Inflammatory macrophage treated with lipopolysaccharide for 4 hours (primary cell): ENCODE measurements at regions not wholly inside any gene's neighbourhood (a gene's known extent, or its start where the extent isn't known, plus 50 kb on each side); places are given as distances from the start of the nearest gene placed in this dataset.
"Not testable (repeated sequence)": the region's sequence is repeated elsewhere in the genome, so short reads cannot be mapped to it uniquely, and the experiment has no call there.

Source experiments
- DNase-seq: peaks from one replicate; pipeline ENCODE4 v3.0.0-alpha.2; 2020

DNA sequence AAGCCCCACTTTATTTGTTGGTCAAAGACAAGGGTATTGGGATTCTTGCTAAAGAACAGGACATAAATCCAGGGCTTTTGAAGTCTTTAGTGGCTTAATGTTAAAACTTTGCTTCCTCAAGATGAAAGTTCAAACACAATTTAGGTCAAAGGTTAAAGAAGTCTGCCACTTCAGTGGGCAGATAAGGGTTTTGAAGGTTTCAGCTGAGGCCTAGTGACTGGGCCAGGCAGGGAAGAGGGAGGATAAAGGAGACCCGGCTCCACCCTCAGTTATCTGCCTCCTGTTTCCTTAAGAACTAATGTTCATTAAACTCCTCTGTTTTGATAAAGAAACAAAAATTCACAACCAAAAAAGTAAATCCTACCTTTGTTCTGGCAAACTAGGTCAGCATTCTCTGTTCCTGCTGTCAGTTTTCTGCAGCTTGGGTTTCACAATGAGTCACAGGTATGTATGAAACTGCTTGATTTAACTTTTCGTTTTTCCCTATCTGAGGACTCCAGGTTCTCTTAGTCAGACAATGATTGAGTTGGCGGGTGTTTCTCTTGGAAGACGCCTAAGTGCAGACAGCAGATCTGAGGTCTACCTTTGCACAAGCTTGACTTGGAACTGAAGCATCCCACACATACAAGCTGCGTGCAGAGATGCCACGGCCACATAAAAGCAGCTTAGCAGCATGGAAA is 208.3 kb downstream of the EXOC5 start:
- DNase-seq, result no peak

DNA sequence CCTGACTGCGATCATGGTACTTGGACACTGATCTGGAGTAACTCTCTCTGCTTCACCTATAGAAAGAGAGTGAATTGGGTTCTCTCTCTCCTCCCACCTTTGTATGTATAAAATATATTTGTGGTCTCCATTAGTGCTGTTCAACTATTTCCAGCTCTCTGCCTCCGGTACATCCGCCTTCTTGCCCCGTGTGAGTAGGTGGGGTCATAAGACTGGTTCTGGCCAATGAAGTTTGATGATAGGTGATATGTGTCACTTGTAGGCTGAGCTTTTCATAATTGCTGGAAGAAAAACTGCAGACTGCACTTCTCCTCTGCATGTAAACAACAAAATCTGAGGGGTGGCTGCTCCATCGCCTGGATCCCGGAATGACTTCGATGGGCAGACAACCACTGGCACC is 210.4 kb downstream of the EXOC5 start:
- DNase-seq, result no peak

DNA sequence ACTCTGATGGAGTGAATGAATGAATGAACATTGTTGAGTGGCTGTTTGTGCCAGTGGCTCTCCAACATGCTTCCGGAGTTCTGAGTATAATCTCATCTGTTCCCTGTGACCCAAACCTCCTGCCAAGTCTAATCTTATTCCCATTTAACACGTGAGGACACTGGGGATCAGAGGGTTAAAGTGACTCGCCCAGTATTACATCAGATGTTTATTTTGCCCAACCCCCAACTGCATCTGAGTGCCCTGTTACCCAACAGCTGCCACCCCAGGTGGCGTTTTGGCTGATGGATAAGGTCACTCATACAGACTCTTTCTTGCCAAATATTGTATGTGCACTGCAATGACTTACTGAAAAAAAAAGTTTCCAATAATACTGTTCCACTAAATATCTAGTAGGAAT is 210.9 kb downstream of the EXOC5 start:
- DNase-seq, result no peak

DNA sequence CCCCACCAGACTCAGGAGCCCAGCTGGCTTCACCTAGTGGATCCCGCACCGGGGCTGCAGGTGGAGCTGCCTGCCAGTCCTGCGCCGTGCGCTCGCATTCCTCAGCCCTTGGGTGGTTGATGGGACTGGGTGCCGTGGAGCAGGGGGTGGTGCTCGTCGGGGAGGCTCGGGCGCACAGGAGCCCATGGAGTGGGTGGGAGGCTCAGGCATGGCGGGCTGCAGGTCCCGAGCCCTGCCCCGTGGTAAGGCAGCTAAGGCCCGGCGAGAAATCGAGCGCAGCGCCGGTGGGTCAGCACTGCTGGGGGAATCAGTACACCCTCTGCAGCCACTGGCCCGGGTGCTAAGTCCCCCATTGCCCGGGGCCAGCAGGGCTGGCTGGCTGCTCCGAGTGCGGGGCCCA is 212.2 kb downstream of the EXOC5 start:
- DNase-seq, result not testable (repeated sequence)

DNA sequence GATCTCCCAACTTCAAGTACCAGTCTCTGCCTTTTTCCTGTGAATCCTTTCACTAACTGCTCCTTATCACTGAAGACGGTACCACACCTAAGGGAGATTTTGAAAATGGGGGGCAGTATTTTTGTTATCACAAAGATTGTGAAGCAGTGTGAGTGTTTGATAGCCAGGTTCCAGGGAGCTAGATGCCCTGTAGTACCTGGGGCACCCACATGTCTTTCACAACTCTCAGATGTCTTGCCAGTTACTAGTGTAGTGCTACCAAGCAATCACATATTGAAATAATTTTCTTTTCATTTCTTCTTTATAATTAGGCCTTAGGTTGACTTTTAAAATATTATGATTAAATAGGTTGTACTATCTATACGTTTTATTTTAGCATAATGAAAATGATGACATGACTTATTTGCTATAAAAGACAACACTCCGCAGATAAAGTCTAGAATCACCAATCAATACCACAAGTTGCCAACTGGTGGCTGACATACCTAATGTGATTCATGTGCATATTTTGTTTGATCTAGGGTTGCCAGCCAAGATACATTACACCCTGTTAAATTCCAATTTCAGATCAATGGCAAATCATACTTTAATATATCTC is 215.9 kb downstream of the EXOC5 start:
- no peak for DNase-seq

DNA sequence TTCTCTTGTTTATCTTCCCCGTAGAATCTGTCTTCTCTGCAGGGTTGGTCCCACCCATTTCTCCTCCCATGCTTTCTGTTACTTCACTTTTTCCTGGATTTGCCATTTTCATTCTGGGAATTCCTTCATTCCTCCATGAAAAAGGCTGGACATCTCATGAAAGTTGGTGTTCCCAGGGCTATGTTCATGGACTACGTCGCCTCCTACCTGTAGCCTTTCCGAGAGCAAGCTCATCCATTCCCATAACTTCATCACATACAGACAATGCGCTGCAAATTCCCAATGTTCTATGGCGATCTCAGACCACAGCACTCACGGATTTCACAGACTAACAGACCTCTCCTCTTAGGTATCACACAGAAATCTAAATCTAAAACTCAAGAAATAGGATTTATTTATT is 217.1 kb downstream of the EXOC5 start:
- DNase-seq, result no peak

DNA sequence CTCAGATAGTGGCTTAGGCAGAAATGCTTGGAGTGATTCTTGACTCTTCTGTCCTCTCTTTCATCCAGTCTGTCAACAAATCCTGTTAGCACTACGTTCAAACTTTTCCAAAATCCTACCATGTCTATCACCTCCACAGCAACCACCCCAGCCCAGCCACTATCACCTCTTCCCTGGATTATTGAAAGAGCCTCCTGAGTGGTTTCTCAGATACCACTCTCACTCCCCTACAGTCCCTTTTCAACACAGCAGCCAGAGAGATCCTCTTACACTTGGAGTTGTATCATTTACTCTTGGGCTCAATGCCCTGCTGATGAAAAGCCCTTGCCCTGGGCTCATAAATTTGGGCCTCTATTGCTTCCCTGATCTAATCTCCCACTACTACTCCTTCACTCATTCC is 218.9 kb downstream of the EXOC5 start:
- DNase-seq, result no peak

DNA sequence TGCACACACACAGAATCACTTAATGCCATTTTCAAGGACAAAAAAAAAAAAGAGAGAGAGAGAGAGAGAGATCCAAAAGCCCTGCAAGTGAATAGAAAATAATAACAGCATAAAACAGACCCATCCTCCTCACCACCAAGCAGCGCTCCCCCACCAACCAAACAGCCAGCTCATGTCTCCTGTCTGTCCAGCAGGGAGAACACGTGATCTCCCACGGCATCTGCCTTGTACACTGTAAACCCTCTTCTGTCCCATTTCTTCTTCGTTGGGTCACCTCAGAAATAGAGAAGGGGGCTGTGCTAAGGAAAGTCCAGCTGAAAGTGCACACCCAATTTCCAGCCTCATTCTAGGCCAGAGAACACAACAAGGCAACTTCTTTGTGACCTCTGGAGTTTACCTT is 222.5 kb downstream of the EXOC5 start:
- DNase-seq, result no peak

DNA sequence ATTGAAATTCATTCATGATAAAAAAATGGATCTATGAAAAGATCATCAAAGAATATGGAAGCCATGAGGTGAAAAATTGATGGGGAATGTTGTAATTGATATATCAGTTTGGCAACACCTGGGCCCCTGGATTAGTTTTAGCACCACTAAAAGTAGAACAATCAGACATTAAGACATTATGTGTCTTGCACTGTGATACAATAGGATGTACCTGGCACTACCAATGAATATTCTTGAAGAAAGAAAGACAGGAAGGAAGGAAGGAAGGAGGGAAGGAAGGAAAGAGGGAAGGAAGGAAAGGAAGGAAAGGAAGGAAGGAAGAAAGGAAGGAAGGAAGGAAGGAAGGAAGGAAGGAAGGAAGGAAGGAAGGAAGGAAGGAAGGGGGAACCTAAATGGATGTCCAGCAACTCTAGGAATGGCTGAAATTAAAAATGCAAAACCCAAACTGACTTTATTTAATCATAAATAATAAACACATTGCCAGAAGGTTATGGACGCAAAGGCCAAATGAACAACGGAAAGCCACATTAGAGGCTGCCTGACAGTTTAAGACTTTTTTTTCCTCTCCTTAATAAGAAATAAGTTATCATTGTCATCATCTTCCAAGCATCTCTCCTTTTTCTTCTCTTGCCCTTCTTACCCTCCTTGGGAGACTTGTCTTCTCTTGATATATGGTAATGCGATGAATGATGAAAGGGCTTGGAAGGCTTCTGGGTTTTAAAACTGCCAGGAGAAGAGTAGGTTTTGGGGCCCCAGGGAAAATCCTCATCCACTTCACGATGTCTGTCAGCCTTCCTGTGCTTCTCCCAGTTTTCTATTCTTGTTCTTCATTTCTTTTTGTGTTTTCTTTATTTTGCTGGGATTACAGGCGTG is 224.4 kb downstream of the EXOC5 start:
- not testable (repeated sequence) for DNase-seq

DNA sequence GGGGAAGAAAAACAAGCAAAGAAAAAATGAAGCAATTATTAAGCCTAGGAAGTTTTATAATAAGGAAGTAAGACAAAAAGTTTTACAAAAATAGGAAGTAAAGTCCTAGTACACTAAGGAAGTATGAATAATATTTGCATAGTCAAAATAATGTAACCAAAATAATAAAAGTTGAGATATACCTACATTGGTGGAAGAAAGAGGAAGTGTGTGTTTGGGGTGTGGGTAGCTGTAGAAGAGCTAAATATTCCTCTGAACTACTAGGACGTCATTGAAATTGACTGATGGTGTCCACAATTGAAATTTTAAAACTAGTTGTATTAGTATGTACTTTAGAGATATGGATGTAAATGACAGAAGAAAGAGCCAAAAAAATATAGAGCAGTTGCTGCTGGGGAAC is 228.4 kb upstream of the OTX2 start:
- DNase-seq, result peak; percentile 32

DNA sequence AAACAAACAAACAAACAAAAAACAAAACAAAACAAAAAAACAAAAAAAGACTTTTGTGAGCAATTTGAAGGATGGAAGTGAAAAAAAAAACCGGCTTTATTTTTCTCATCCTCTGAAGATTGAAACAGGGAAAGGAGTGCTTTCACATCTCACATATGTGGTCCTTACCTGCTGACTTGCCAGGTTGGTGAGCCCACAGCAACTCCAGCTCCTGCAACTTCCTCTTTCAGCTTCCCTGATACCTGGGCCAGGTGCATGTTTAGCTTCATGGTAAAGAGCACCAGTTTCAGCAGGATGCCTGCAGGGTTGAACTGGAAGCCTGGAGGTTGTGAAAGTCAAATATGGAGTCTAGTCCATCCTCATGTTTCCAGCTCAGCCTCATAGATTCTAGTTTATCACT is 221.2 kb upstream of the OTX2 start:
- DNase-seq, result no peak

DNA sequence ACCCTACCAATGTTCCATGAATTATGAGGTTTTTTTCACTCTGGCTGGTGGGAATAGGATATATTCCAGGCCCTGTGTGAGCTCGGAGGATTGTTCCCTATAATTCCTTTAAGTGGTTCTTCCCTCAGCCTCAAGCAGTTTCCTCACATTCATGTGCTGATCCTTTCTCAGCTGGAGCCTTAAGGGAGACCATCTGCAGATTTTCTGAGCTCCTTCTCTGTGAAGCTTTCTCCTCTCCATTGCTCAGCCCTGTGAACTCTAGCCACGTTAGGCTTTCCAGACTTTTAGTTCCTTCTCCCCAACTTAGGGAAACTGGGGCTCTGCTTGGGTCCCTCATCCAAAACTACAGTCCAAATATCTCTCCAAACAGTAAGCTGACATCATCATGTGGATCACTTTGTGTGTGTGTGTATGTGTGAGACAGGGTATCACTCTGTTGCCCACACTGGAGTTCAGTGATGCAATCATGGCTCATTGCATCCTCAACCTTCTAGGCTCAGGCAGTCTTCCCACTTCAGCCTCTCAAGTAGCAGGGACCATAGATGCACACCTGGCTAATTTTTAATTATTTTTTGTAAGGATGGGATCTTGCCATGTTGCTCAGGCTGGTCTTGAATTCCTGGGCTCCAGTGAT is 219.5 kb upstream of the OTX2 start:
- no peak for DNase-seq

DNA sequence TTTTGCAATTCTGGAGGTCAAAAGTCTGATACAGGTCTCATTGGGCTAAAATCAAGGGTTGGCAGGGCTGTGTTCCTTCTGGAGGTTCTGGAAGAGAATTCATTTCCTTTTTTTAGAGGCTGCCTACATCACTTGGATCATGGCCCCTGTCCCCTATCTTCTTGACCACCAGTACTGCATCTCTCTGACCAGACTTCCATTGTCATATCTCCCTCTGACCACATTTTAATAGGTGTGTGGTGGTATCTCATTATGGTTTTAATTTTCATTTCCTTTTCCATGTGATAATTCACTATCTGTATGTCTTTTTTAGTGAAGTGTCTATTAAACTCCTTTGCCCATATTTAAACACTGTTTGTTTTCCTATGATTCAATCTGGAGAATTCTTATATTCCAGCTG is 215.2 kb upstream of the OTX2 start:
- no peak for DNase-seq

DNA sequence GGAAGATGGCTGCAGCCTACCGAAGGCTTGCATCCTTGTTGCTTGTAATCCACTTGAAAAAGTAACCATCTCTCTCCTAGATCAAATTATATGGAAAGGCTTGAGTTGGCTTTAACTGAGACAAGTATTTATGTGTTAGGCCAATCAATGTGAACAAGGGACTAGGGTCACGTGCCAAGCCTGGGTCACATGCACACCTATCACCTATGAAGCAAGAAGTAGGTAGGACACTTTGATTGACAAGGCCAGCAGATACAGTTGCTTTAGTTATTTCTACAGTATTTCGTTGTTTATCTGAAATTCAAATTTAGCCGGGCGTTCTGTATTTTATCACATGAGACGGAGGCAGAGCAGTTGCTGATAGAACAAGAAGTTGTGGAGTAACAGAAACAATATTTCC is 212.3 kb upstream of the OTX2 start:
- DNase-seq, result no peak

DNA sequence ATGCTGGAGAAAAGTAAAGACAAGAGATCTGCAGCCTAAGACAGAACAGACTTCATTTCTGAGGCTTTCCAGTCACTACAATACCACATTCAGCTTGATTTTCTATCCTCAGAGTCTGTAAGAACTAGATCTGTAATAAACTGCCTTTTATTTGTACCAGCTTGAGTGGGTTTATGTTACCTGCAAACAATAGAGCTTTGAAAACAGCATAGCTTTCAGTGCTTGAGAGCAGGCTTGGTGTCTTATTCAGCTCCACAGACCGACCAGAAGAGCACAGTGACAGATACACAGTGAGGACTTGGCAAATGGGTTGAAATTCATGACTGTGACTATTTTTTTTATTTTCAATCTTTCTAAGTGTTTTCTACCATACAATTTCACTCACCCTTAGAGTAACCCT is 207.8 kb upstream of the OTX2 start:
- DNase-seq, result no peak

DNA sequence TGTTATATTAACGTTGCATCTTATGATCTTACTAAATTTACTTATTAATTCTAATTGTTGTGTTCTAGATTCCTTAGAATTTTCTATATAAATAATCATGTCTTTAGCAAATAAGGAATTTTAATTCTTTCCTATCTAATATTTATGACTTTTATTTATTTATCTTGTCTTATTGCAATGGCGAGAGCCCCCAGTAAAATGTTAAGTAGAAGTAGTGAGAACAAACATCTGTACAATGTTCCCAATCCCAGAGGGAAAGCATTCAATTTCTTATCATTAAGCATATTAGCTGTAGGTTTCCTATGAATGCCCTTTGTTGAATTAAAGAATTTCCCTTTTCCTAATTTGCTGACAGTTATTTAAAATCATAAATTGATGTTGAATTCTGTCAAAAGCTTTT is 203.7 kb upstream of the OTX2 start:
- no peak for DNase-seq

DNA sequence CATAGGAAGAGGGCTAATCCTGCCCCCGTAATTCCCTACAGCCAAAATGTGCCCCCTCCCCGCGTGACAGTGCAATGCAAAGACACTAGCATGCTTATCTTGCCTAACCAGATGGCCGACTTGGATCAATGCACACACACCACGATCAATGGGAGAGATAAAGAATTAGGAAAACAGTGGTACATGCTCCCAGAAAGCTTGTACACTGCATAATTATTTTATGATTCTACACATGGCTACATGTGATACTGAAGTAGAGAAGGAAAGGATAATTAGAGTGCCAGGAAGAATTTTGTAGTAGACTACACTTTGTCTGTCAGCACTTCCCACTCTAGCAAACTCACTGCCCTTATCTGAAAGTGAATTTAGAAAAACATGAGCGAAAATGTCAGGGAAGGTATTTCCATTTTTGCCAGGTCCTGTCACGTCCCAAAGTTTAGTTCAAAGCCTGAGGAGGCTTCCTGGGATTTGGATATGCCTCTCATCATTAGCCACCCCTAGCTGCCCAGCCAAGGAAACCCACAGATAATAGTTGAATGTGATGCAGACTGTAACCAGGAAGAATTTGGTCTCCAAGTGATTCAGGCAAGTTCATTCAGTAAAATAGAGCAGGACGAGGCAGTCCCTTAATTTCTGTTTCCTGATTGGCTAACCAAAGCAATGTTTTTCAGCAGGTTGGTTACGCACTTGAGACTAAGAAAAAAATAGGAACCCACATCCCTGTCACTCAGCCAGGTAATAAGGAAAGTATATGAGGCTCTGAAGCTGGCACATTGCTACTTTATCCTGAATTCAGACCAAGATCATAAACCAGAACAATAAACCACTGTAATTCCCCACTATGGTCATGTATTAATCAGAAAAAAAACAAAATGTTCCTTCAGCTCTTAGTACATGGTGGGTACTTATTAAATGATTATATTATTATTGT is 199.6 kb upstream of the OTX2 start:
- DNase-seq, result no peak

DNA sequence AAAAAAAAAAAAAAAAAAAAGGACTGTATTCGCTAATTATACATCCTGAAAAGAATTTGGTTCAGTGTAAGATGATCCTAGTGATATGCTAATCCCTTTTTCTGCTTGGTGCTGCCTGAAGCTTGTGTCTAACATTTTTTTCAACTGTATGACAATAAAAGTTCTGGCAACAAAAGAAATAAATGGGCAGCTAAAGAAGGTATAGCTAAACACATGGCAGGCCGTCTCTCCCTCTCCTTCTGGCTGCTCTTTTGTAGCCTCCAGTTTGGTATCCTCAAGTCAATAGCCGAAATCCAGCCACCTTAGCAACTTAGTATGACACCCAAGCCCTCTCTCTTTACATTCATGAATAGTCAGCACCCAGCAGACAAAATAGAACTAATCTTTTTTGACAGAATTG is 198.3 kb upstream of the OTX2 start:
- no peak for DNase-seq

DNA sequence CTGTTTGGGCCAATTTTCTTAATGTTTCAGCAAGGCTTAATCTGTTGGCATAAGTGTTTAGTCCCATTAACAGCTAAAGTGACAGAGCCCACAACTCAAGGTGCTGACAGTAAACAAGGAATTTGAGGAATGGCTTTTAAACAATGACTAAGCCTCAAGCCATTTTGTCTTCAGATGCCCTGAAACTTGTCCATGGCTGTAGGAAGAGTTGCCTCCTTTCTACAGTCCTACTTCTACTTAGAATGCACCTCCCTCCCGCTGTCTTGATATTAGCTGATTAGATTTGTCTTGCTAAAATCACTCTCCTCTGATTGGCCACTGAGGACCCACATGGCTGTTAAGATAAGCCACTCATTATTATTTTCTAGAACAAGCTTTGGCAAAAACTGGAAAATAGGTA is 188.4 kb upstream of the OTX2 start:
- no peak for DNase-seq

DNA sequence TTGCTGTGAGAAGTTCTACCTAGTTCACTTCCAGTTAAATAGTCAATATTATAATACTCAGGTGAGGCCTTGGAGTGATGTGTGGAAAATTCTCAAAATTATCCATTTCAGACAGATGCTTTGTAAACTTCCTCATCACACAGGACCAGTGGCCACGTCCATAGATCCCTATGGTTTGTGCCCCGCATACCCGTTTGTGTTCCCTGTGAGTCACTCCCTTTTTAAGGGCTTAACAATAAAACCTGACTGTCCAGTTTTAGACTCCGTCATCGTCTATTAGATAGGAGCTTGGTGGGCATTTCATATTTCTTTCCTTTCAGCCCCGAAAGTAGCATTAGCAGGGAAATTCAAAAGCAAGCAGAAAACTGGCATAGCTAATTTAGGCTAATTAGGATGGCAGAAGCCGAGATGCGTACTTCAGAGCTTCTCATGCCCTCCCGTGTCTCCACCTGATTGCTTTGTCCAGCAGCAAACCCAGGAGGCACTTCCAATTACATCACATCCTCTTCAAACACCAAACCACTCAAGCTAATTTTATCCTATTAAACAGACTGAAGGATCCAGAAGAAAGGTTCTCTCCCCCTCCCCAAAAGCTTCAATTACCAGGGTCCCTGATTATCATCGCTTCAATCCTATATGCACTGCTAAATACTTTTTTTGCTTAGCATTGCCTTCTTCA is 186.6 kb upstream of the OTX2 start:
- DNase-seq, result no peak

DNA sequence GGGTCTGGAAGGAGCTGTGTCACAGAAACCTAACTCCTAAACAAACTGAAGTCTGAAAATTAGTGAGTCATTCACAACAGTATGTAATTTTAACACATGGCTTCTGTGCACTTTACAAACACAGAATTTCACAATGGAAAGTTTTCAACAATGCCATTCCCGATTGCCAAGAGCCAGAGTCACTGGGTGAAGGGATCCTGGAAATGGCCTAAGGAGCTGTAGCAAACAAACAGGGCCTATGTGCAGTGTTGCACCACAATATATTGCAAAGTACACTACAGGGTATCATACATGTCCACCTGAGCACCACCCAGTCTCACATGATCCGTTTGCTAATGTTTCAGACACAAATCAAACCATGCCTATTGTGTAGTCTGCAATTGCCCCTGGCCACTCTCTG is 184.7 kb upstream of the OTX2 start:
- no peak for DNase-seq

DNA sequence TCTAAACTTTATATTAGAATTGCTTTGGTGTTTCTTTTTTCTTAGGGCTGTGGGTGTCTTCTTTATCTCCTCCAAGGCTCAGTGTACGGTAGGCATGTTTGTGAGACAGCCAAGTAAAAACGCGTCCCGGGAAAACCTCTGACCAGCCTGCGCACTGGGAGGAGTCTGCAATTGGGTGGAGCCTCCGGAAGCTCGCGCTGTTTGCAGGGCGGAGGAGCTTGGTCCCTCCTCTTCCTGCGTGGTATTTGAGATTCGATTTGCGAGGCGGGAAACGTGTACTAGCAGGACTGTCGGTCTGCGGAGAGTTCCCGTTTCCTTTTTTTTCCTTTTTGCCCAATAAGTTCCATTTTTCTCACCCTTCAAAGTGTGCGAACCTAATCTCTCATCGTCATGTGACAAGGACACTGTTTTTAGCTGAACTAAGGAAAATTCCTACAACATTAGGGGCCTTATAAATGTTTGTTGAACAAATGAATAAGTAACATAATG is 182.1 kb upstream of the OTX2 start:
- no peak for DNase-seq
